Anterior cingulate cortex (tissue), 58 donors: ENCODE measurements at regions not wholly inside any gene's neighbourhood (a gene's known extent, or its start where the extent isn't known, plus 50 kb on each side); places are given as distances from the start of the nearest gene placed in this dataset.

ENCODE experiments used
- DNase-seq, 58 donors: peaks; one replicate each; lab custom pipeline; 2025; lab: John Stamatoyannopoulos, UW

GRCh38 chr3:139793408-139793807, 115.6 kb upstream of the NMNAT3 start:
- no peak for DNase-seq

DNA sequence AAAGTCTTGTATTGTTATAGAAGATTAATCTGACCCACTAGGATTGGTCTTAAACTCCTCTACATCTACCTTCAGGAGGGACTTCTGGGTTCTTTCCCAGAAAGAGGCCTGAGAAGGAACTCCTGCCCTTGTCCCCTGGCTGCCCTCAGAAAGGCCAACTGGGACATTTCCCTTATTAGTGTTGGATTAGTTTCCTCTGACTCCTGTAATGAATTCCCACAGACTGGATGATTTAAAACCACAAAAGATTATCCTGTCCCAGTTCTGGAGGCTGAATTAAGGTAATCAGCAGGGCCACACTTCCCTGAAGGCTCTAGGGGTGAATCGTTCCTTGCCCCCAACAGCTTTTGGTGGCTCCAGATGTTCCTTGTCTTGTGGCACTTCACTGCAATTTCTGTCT, 102.8 kb upstream of the NMNAT3 start:
- no peak for DNase-seq

- DNase-seq: no peak
Observed at GRCh38 chr3:139778682-139779233, 101.0 kb upstream of the NMNAT3 start.

- DNase-seq: peak in 9 of 58 donors; percentile 1 to 17 (median 4)
Observed at GRCh38 chr3:139774560-139775302, 97.0 kb upstream of the NMNAT3 start.

- DNase-seq: no peak
Observed at GRCh38 chr3:139772539-139773500, 95.0 kb upstream of the NMNAT3 start.

- no peak for DNase-seq
Observed at GRCh38 chr3:139771331-139771730, 93.6 kb upstream of the NMNAT3 start.

GRCh38 chr3:139770577-139770976, 92.8 kb upstream of the NMNAT3 start:
- no peak for DNase-seq

GRCh38 chr3:139769796-139770195, 92.0 kb upstream of the NMNAT3 start:
- DNase-seq: no peak

GRCh38 chr3:139764936-139765335, 87.2 kb upstream of the NMNAT3 start:
- no peak for DNase-seq

GRCh38 chr3:139764069-139764905, 86.5 kb upstream of the NMNAT3 start:
- DNase-seq: no peak

- no peak for DNase-seq
Observed at GRCh38 chr3:139762302-139762701, 84.5 kb upstream of the NMNAT3 start.

DNA sequence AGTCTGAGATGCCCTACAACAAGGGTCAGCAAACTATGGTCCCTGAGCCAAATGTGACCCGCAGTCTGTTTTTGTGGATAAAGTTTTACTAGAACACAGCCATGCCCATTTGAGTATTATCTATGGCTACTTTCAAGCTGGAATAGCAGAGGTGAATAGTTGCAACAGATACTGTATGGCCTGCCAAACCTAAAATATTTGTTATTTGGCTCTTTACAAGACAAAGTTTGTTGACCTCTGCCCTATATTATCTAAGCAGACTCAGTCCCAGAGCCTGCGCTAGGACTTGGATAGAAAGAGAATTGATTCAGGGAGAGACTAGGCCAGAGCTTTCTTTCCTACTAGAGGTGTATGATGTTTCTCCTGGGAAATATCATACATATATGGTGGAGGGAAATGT, 81.7 kb upstream of the NMNAT3 start:
- no peak for DNase-seq

DNA sequence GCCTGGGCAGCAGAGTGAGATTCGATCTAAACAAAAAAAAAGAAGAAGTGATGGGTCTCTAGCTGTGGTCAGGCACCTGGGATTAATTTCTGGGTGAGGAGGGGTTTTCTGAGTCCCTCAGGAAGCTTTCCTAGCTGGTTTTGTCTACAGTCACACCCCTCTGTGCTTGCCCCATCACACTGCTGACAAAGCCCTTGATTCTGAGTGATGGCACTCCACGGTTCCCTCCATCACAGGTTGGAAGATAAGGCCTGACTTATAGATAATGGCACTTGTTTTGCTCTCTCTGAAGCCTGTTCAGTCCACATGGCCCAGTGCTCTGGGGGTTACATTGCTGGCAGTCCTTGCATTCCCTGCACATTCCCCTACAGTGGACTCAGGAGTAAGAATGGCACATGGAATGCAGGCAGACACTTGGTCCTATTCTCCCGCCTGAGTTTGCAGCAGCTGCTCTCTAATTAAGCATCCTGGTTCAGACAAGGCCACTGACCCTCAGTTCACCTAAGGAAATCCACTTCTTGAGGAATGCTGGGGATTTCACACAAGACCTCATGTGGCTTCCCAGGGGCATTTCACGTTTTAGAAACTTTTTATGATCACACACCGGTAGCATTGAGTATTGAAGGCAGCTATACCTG, 81.0 kb upstream of the NMNAT3 start:
- DNase-seq: no peak

- no peak for DNase-seq
Observed at GRCh38 chr3:139757448-139758030, 79.8 kb upstream of the NMNAT3 start.

DNA sequence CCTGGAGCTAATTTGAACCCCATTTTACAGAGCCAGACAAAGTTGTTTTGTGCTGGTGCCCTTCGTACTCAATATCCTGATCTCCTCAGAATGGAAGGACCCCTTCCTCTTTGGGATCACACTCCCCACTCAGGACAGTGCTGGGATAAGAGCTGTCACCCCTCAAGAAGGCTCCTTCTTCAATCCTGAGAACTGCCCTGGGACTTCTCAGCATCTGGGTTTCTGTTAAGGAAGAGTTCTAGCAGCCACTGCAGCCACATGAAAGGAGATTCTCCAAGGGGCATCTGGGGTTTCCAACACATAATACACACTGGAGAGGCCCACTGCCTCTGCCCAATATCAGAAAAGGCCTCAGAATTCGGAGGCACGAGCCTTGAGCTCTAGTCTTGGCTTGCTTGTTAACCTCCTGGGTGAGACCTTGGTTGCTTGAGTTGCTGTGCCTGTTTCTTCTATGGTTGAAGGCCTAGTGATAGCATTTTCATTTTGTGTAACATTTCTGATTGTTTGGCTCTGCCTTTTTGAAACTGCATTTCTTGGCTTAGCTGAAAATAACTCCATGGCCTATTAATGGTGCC, 78.8 kb upstream of the NMNAT3 start:
- no peak for DNase-seq

- no peak for DNase-seq
Observed at GRCh38 chr3:139755551-139755950, 77.8 kb upstream of the NMNAT3 start.

- no peak for DNase-seq
Observed at GRCh38 chr3:139751789-139752188, 74.0 kb upstream of the NMNAT3 start.

GRCh38 chr3:139746481-139746880, 68.7 kb upstream of the NMNAT3 start:
- no peak for DNase-seq

- DNase-seq: no peak
Observed at GRCh38 chr3:139745831-139746230, 68.1 kb upstream of the NMNAT3 start.
